ENCODE measurements at regions not wholly inside any gene's neighbourhood (a gene's known extent, or its start where the extent isn't known, plus 50 kb on each side); places are given as distances from the start of the nearest gene placed in this dataset.

GRCh38 chr13:107365466-107366215 is 797.7 kb upstream of the ARGLU1 start:
- no peaks in the 10 kb centered on the region for H3K36me3 Mint-ChIP-seq
- no peak for DNase-seq
- no peak overlapping the region for H3K27ac Mint-ChIP-seq
- no peak overlapping the region for H3K27ac ChIP-seq (ENCODE audit: insufficient read depth, low read length, poor library complexity, severe bottlenecking)
- no peak overlapping the region for H3K4me3 Mint-ChIP-seq
- no peaks in the 10 kb centered on the region for H3K36me3 ChIP-seq (ENCODE audit: control insufficient read depth, insufficient read depth, low read length)
- no peaks in the 10 kb centered on the region for H3K9me3 ChIP-seq (ENCODE audit: control insufficient read depth in 2 of 2, low read length in 2 of 2)
- H3K4me3 ChIP-seq (ENCODE audit: low read depth, low read length), result no peak overlapping the region
- H3K4me1 Mint-ChIP-seq, result no peaks in the 10 kb centered on the region
- H3K9me3 Mint-ChIP-seq, result peaks cover 3 to 25% (median 6%) of the 10 kb centered on the region in 7 donors
- no peaks in the 10 kb centered on the region for H3K4me1 ChIP-seq (ENCODE audit: control insufficient read depth, insufficient read depth, low read length, poor library complexity, severe bottlenecking)
- H3K27me3 Mint-ChIP-seq, result no peaks in the 10 kb centered on the region
- no peaks in the 10 kb centered on the region for H3K27me3 ChIP-seq (ENCODE audit: control insufficient read depth, insufficient read depth, low read length)
- no peak for ATAC-seq (ENCODE audit: low read depth in 2 of 2)

- H3K36me3 Mint-ChIP-seq, result no peaks in the 10 kb centered on the region
- ATAC-seq (ENCODE audit: low read depth in 2 of 2) (no peak), DNase-seq (no peak)
- no peaks in the 10 kb centered on the region for H3K27me3 Mint-ChIP-seq
- Histone ChIP-seq H3K4me1 (ENCODE audit: control insufficient read depth, insufficient read depth, low read length, poor library complexity, severe bottlenecking) (no peaks in the 10 kb centered on the region), H3K36me3 (ENCODE audit: control insufficient read depth, insufficient read depth, low read length) (no peaks in the 10 kb centered on the region), H3K4me3 (ENCODE audit: low read depth, low read length) (no peak overlapping the region), H3K9me3 (ENCODE audit: control insufficient read depth in 2 of 2, low read length in 2 of 2) (no peaks in the 10 kb centered on the region), H3K27ac (ENCODE audit: insufficient read depth, low read length, poor library complexity, severe bottlenecking) (no peak overlapping the region), H3K27me3 (ENCODE audit: control insufficient read depth, insufficient read depth, low read length) (no peaks in the 10 kb centered on the region)
- no peaks in the 10 kb centered on the region for H3K4me1 Mint-ChIP-seq
- peaks cover 3 to 25% (median 6%) of the 10 kb centered on the region in 7 donors for H3K9me3 Mint-ChIP-seq
- H3K27ac Mint-ChIP-seq, result no peak overlapping the region
- no peak overlapping the region for H3K4me3 Mint-ChIP-seq
Measured at GRCh38 chr13:107364658-107365057, 796.7 kb upstream of the ARGLU1 start.

- Histone ChIP-seq H3K9me3 (ENCODE audit: control insufficient read depth in 2 of 2, low read length in 2 of 2) (no peaks in the 10 kb centered on the region), H3K27ac (ENCODE audit: insufficient read depth, low read length, poor library complexity, severe bottlenecking) (no peak overlapping the region), H3K4me1 (ENCODE audit: control insufficient read depth, insufficient read depth, low read length, poor library complexity, severe bottlenecking) (no peaks in the 10 kb centered on the region), H3K4me3 (ENCODE audit: low read depth, low read length) (no peak overlapping the region), H3K36me3 (ENCODE audit: control insufficient read depth, insufficient read depth, low read length) (no peaks in the 10 kb centered on the region), H3K27me3 (ENCODE audit: control insufficient read depth, insufficient read depth, low read length) (no peaks in the 10 kb centered on the region)
- Mint-ChIP-seq H3K9me3 (peaks cover 3 to 20% (median 7%) of the 10 kb centered on the region in 7 donors), H3K27ac (peak overlapping the region in 1 of 3 donors; percentile 54), H3K36me3 (no peaks in the 10 kb centered on the region), H3K4me1 (no peaks in the 10 kb centered on the region), H3K4me3 (no peak overlapping the region), H3K27me3 (no peaks in the 10 kb centered on the region)
- DNase-seq, result no peak
- ATAC-seq (ENCODE audit: low read depth in 2 of 2), result no peak
Measured at GRCh38 chr13:107361666-107362065, 793.7 kb upstream of the ARGLU1 start.

GRCh38 chr13:107360010-107360409 is 792.1 kb upstream of the ARGLU1 start:
- H3K36me3 ChIP-seq (ENCODE audit: control insufficient read depth, insufficient read depth, low read length), result no peaks in the 10 kb centered on the region
- H3K9me3 ChIP-seq (ENCODE audit: control insufficient read depth in 2 of 2, low read length in 2 of 2), result no peaks in the 10 kb centered on the region
- no peak overlapping the region for H3K4me3 ChIP-seq (ENCODE audit: low read depth, low read length)
- DNase-seq (no peak), ATAC-seq (ENCODE audit: low read depth in 2 of 2) (no peak)
- Mint-ChIP-seq H3K27me3 (no peaks in the 10 kb centered on the region), H3K4me1 (no peaks in the 10 kb centered on the region), H3K4me3 (no peak overlapping the region), H3K27ac (no peak overlapping the region), H3K36me3 (no peaks in the 10 kb centered on the region), H3K9me3 (peaks cover 3 to 18% (median 6%) of the 10 kb centered on the region in 7 donors)
- H3K27me3 ChIP-seq (ENCODE audit: control insufficient read depth, insufficient read depth, low read length), result no peaks in the 10 kb centered on the region
- H3K27ac ChIP-seq (ENCODE audit: insufficient read depth, low read length, poor library complexity, severe bottlenecking), result no peak overlapping the region
- no peaks in the 10 kb centered on the region for H3K4me1 ChIP-seq (ENCODE audit: control insufficient read depth, insufficient read depth, low read length, poor library complexity, severe bottlenecking)

- H3K27ac Mint-ChIP-seq, result no peak overlapping the region
- Histone ChIP-seq H3K36me3 (ENCODE audit: control insufficient read depth, insufficient read depth, low read length) (no peaks in the 10 kb centered on the region), H3K27me3 (ENCODE audit: control insufficient read depth, insufficient read depth, low read length) (no peaks in the 10 kb centered on the region), H3K27ac (ENCODE audit: insufficient read depth, low read length, poor library complexity, severe bottlenecking) (no peak overlapping the region), H3K4me3 (ENCODE audit: low read depth, low read length) (no peak overlapping the region), H3K9me3 (ENCODE audit: control insufficient read depth in 2 of 2, low read length in 2 of 2) (no peaks in the 10 kb centered on the region), H3K4me1 (ENCODE audit: control insufficient read depth, insufficient read depth, low read length, poor library complexity, severe bottlenecking) (no peaks in the 10 kb centered on the region)
- no peak for DNase-seq
- H3K27me3 Mint-ChIP-seq, result no peaks in the 10 kb centered on the region
- H3K4me1 Mint-ChIP-seq, result no peaks in the 10 kb centered on the region
- no peak for ATAC-seq (ENCODE audit: low read depth in 2 of 2)
- no peak overlapping the region for H3K4me3 Mint-ChIP-seq
- H3K9me3 Mint-ChIP-seq, result peaks cover 2 to 18% (median 6%) of the 10 kb centered on the region in 7 donors
- H3K36me3 Mint-ChIP-seq, result no peaks in the 10 kb centered on the region
Measured at GRCh38 chr13:107358866-107359265, 790.9 kb upstream of the ARGLU1 start.

- DNase-seq (no peak), ATAC-seq (ENCODE audit: low read depth in 2 of 2) (no peak)
- H3K27ac Mint-ChIP-seq, result no peak overlapping the region
- Histone ChIP-seq H3K4me3 (ENCODE audit: low read depth, low read length) (no peak overlapping the region), H3K27ac (ENCODE audit: insufficient read depth, low read length, poor library complexity, severe bottlenecking) (no peak overlapping the region), H3K36me3 (ENCODE audit: control insufficient read depth, insufficient read depth, low read length) (no peaks in the 10 kb centered on the region), H3K9me3 (ENCODE audit: control insufficient read depth in 2 of 2, low read length in 2 of 2) (peaks cover 0 to 2% of the 10 kb centered on the region in 2 experiments), H3K4me1 (ENCODE audit: control insufficient read depth, insufficient read depth, low read length, poor library complexity, severe bottlenecking) (no peaks in the 10 kb centered on the region), H3K27me3 (ENCODE audit: control insufficient read depth, insufficient read depth, low read length) (no peaks in the 10 kb centered on the region)
- no peak overlapping the region for H3K4me3 Mint-ChIP-seq
- peaks cover 0 to 17% (median 5%) of the 10 kb centered on the region in 7 donors for H3K9me3 Mint-ChIP-seq
- no peaks in the 10 kb centered on the region for H3K27me3 Mint-ChIP-seq
- peaks cover 0 to 3% (median 0%) of the 10 kb centered on the region in 4 donors for H3K4me1 Mint-ChIP-seq
- H3K36me3 Mint-ChIP-seq, result no peaks in the 10 kb centered on the region
Measured at GRCh38 chr13:107351305-107351704, 783.4 kb upstream of the ARGLU1 start.

GRCh38 chr13:107348925-107349324 is 781.0 kb upstream of the ARGLU1 start:
- ATAC-seq (ENCODE audit: low read depth in 2 of 2) (no peak), DNase-seq (no peak)
- Histone ChIP-seq H3K27me3 (ENCODE audit: control insufficient read depth, insufficient read depth, low read length) (no peaks in the 10 kb centered on the region), H3K9me3 (ENCODE audit: control insufficient read depth in 2 of 2, low read length in 2 of 2) (peaks cover 0 to 2% of the 10 kb centered on the region in 2 experiments), H3K27ac (ENCODE audit: insufficient read depth, low read length, poor library complexity, severe bottlenecking) (no peak overlapping the region), H3K36me3 (ENCODE audit: control insufficient read depth, insufficient read depth, low read length) (no peaks in the 10 kb centered on the region), H3K4me3 (ENCODE audit: low read depth, low read length) (no peak overlapping the region), H3K4me1 (ENCODE audit: control insufficient read depth, insufficient read depth, low read length, poor library complexity, severe bottlenecking) (no peaks in the 10 kb centered on the region)
- H3K27ac Mint-ChIP-seq, result no peak overlapping the region
- no peak overlapping the region for H3K4me3 Mint-ChIP-seq
- H3K9me3 Mint-ChIP-seq, result peaks cover 3 to 24% (median 5%) of the 10 kb centered on the region in 7 donors
- no peaks in the 10 kb centered on the region for H3K27me3 Mint-ChIP-seq
- no peaks in the 10 kb centered on the region for H3K36me3 Mint-ChIP-seq
- peaks cover 0 to 3% (median 0%) of the 10 kb centered on the region in 4 donors for H3K4me1 Mint-ChIP-seq

- ATAC-seq (ENCODE audit: low read depth in 2 of 2), result no peak
Measured at GRCh38 chr13:107348471-107348870, 780.5 kb upstream of the ARGLU1 start.

More at GRCh38 chr13:107348471-107348870, 780.5 kb upstream of the ARGLU1 start:
- Mint-ChIP-seq H3K4me1 (peaks cover 0 to 3% (median 0%) of the 10 kb centered on the region in 4 donors), H3K4me3 (no peak overlapping the region), H3K27me3 (no peaks in the 10 kb centered on the region), H3K27ac (no peak overlapping the region), H3K9me3 (peaks cover 3 to 26% (median 5%) of the 10 kb centered on the region in 7 donors), H3K36me3 (no peaks in the 10 kb centered on the region)
- peaks cover 0 to 2% of the 10 kb centered on the region in 2 experiments for H3K9me3 ChIP-seq (ENCODE audit: control insufficient read depth in 2 of 2, low read length in 2 of 2)
- H3K4me1 ChIP-seq (ENCODE audit: control insufficient read depth, insufficient read depth, low read length, poor library complexity, severe bottlenecking), result no peaks in the 10 kb centered on the region
- no peak for DNase-seq
- no peak overlapping the region for H3K4me3 ChIP-seq (ENCODE audit: low read depth, low read length)
- no peaks in the 10 kb centered on the region for H3K36me3 ChIP-seq (ENCODE audit: control insufficient read depth, insufficient read depth, low read length)
- no peak overlapping the region for H3K27ac ChIP-seq (ENCODE audit: insufficient read depth, low read length, poor library complexity, severe bottlenecking)
- no peaks in the 10 kb centered on the region for H3K27me3 ChIP-seq (ENCODE audit: control insufficient read depth, insufficient read depth, low read length)

All from CD4-positive, CD25-positive, alpha-beta regulatory T cell (primary cell).